ENCODE measurements at regions not wholly inside any gene's neighbourhood (a gene's known extent, or its start where the extent isn't known, plus 50 kb on each side); places are given as distances from the start of the nearest gene placed in this dataset.

DNA sequence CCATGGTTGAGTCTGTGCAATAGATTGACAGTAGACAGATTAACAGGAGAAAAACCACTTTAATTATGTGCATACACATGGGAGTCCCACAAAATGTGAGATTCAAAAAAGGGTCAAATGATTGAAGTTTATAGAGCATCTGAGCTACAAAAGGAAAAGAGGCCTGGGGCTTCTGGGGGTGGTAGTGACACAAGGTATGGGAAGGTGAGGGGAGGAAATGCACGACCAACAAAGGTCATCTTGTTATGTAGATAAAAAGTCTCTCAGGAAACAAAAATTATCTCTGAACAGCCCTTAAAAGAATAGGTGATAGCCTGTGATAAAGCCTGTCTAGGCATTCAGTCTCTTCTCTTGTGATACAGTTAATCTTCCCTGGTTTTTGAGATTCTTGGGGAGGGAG, 141.7 kb downstream of the SEC23IP start:
- no peak for TF ChIP-seq SP1 (IDR thresholded peaks at IDR 0.05)
- TF ChIP-seq ELF4 (IDR thresholded peaks at IDR 0.05): no peak
- TF ChIP-seq L3MBTL2 (conservative IDR thresholded peaks at IDR 0.05): no peak
- TF ChIP-seq, protein P1, sequence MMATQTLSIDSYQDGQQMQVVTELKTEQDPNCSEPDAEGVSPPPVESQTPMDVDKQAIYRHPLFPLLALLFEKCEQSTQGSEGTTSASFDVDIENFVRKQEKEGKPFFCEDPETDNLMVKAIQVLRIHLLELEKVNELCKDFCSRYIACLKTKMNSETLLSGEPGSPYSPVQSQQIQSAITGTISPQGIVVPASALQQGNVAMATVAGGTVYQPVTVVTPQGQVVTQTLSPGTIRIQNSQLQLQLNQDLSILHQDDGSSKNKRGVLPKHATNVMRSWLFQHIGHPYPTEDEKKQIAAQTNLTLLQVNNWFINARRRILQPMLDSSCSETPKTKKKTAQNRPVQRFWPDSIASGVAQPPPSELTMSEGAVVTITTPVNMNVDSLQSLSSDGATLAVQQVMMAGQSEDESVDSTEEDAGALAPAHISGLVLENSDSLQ (IDR thresholded peaks at IDR 0.05): no peak
- TF ChIP-seq SUZ12 (IDR thresholded peaks at IDR 0.05): no peak
- no peak for TF ChIP-seq BHLHE40 (IDR thresholded peaks at IDR 0.05; ENCODE audit: borderline replicate concordance)
- TF ChIP-seq ZNF384 (IDR thresholded peaks at IDR 0.05): no peak
- no peak for TF ChIP-seq FOXM1 (IDR thresholded peaks at IDR 0.05; ENCODE audit: borderline replicate concordance)
- no peak for TF ChIP-seq HDGF (IDR thresholded peaks at IDR 0.05; ENCODE audit: borderline replicate concordance)
- TF ChIP-seq ARNT (IDR thresholded peaks at IDR 0.05): no peak
- TF ChIP-seq NFRKB (IDR thresholded peaks at IDR 0.05): no peak
